Fibroblast of pulmonary artery (primary cell): ENCODE measurements at regions not wholly inside any gene's neighbourhood (a gene's known extent, or its start where the extent isn't known, plus 50 kb on each side); places are given as distances from the start of the nearest gene placed in this dataset.
A peak's percentile ranks its signal among the peaks of the same experiment; 100 is the strongest.

Experiments used
- DNase-seq: peaks from one replicate; pipeline ENCODE4 v3.0.0-alpha.2; 2010; ENCODE audit warnings: low read depth
- H3K4me3 ChIP-seq: replicated peaks from 2 replicates; pipeline ENCODE4 v1.5.1; 2011; ENCODE audit warnings: low read depth, mild to moderate bottlenecking, control low read depth, low read length, moderate library complexity
- CTCF ChIP-seq: IDR thresholded peaks from 2 replicates; pipeline ENCODE4 v1.5.1; 2011; ENCODE audit warnings: mild to moderate bottlenecking, control low read depth, low read length, inconsistent platforms; ENCODE audit errors: missing control alignments

DNA sequence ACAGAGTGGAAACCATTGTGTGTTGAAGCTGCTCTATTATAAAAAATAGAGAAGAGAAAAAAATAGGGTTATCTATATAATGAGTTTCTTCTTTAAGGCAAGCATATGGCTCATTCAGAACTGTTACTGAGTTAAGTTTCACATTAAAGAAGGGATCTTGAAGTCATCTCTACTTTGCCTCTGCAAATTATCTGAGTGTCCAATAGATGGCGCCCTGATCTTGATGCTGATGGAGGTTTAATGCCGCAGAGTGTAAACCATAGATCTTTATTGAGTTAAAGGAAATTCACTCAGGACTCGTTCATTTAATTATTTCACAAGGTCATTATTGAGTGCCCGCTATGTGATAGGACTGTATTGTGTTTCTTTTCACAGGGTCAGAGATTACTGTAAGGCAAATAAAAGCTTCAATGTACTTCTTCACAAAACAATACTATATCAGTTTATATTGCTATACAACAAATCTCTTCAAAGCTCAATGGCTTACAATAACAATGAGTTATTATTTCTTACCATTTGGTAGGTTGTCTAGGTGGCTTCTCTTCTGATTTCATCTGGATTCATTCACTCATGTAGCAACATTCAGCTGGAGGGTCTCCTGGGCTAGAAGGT is 171.4 kb downstream of the NSUN3 start:
- no peak overlapping the region for H3K4me3 ChIP-seq
- DNase-seq: peak; percentile 54
- peak; percentile 73 for TF ChIP-seq CTCF

DNA sequence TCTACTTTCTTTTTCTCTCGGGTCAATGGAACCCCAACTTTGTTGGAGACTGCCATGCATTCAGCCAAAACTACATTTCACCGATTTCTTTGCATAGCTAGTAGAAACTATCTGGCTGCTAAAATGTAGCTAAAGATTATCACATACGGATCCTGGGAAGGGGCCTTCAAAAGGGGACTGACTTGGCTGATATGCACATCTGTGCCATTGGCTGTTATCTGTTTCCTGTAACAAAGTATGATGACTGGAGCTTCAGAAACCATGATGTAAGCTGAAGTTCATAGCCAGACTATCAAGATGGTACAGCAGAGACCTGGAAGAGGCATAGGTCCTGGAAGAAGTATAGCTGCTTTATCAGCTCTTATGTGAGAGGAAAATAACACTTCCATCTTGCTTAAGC is 179.1 kb downstream of the NSUN3 start:
- TF ChIP-seq CTCF: no peak
- no peak overlapping the region for H3K4me3 ChIP-seq
- DNase-seq: no peak

DNA sequence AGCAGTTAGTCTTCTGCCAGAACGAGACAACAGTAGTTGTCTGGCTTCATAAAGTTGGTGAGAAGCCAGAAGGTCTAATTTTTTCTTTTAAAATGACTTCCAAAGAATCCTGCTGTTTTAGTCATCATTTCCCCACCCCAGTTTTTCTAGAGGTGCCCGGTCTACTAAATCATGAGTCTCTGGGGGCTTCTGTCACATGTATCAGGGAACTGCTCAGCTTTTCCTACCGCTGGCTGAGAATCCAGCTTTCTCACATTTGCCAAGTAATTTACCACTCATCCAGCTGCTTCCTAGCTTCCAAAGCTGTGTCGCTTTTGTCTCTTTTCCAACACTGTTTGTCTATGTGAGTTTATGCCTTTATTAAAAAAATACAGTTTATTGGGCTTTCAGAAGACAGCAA is 183.3 kb downstream of the NSUN3 start:
- H3K4me3 ChIP-seq: no peak overlapping the region
- peak; percentile 10 for DNase-seq
- TF ChIP-seq CTCF: no peak

DNA sequence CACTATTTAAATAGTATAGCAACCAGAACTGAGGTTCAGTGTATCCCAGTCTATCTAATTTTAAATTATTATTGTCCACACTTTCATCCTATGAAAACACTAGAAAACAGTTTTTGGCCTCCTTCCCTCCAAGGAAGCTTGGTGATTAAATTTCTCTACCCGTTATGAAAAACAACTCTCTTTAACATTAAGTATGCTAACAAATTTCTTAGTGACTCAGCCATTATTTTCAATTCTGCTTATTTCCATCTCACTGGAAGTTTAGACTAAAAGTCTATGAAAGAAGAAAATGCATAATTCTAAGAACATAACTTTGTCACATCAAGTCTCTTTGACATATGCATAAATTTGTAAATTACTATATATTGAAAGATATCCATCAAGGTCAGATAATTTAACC is 185.2 kb downstream of the NSUN3 start:
- no peak for DNase-seq
- H3K4me3 ChIP-seq: no peak overlapping the region
- TF ChIP-seq CTCF: no peak

DNA sequence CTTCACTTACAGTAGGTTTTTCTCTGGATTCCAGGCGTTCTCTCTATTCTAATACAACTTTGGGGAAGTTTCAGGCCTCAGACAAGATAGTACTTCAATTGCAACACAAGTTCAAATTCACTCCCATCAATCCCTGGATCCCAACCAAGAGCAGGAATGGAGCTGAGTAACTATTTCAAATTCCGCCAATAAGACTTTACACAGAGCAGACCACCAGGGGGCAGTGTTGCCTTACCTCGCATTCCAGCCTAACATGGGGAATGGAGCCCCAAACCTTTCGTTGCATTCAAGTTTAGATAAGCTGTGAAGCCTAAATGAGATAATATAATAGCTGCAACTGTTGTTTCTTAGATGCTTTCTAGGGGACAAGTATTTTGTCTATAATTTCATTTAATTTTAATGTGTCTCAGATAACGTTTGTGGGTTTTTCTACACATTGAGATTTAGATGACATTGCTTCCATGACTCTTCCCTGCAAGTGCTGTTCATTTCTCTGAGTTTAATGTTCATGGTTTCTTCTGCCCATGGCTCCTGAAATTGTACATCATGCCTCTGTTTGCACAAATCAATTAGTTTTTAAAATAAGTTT is 186.7 kb downstream of the NSUN3 start:
- TF ChIP-seq CTCF: peak; percentile 91
- peak; percentile 78 for DNase-seq

DNA sequence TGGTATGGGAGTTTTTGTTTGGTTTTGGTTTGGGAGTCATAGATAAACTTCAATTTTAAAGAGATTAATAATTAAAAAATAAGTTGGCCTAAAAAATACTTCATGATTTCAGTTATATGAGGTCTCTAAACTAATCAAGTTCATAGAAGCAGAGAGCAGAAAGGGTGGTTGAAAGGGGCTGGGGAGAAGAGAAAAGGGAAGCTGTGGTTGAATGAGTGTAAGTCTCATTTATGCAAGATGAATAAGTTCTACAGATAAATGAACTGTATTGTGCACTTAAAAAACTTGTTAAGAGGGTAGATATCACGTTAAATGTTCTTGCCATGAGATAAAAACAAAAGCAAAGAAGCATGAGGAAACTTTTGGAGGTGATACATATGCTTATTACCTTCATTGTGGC is 188.7 kb downstream of the NSUN3 start:
- no peak for DNase-seq
- no peak for TF ChIP-seq CTCF
- H3K4me3 ChIP-seq: no peak overlapping the region

More for the DNA sequence above, 186.7 kb downstream of the NSUN3 start:
- H3K4me3 ChIP-seq: no peak overlapping the region

GRCh38 chr3:94252316-94252715 is 189.5 kb downstream of the NSUN3 start:
- DNase-seq: no peak
- H3K4me3 ChIP-seq: no peak overlapping the region
- TF ChIP-seq CTCF: no peak
